Panc1 (cell line): ENCODE measurements at regions not wholly inside any gene's neighbourhood (a gene's known extent, or its start where the extent isn't known, plus 50 kb on each side); places are given as distances from the start of the nearest gene placed in this dataset.

ENCODE experiments used
- ATAC-seq: fragments of 200-7000 bp; cut with Tn5 transposase; 2 replicates; pipeline ENCODE4 v1.9.1; 2020; ENCODE audit warnings: mild to moderate bottlenecking, moderate library complexity
- BruUV-seq: library from RNA; stranded (reverse); fragments of 400-500 nt; replicated peaks from 2 replicates; lab custom pipeline; 2021; lab: Mats Ljungman, UMichigan
- CTCF ChIA-PET: fragments of 300-600 bp; sonication (Branson Sonifier 250); formaldehyde crosslinking; loops from one replicate; lab custom pipeline; 2022; ENCODE audit warnings: antibody characterized with exemption; lab: Charles Lee
- POLR2A ChIA-PET: fragments of 300-600 bp; sonication (Branson Sonifier 250); formaldehyde crosslinking; loops from one replicate; lab custom pipeline; 2022; ENCODE audit warnings: antibody characterized with exemption; lab: Charles Lee
- DNase-seq: peaks from one replicate; pipeline ENCODE4 v3.0.0-alpha.2; 2010; ENCODE audit warnings: low read depth, low spot score
- H3K27ac ChIP-seq: 2 replicates; pipeline ENCODE4 v1.5.1; 2011; ENCODE audit warnings: mild to moderate bottlenecking, low read length, inconsistent platforms
- H3K27me3 ChIP-seq: fragments of 200-500 bp; sonication (Bioruptor generic); 2 replicates; pipeline ENCODE4 v1.6.0; 2014; ENCODE audit warnings: low read length, inconsistent platforms; ENCODE audit not compliant: control insufficient read depth, insufficient read depth
- H3K36me3 ChIP-seq: fragments of 200-500 bp; sonication (Bioruptor generic); 2 replicates; pipeline ENCODE4 v1.5.1; 2014; ENCODE audit warnings: inconsistent platforms, mild to moderate bottlenecking, low read length, moderate library complexity; ENCODE audit not compliant: control insufficient read depth, insufficient read depth
- H3K4me1 ChIP-seq: 2 replicates; pipeline ENCODE4 v1.5.1; 2011; ENCODE audit warnings: inconsistent platforms, mild to moderate bottlenecking, low read length, moderate library complexity; ENCODE audit not compliant: control insufficient read depth, insufficient read depth
- H3K4me3 ChIP-seq, 2 experiments: 2 replicates each; pipeline ENCODE4 v1.5.1; 2011 to 2012; ENCODE audit warnings: low read depth in 2 of 2, low read length in 2 of 2, mild to moderate bottlenecking in 2 of 2, inconsistent platforms in 1 of 2, moderate library complexity in 1 of 2
- H3K9me3 ChIP-seq: fragments of 200-500 bp; sonication (Bioruptor generic); 2 replicates; pipeline ENCODE4 v1.5.1; 2014; ENCODE audit warnings: low read depth, mild to moderate bottlenecking, inconsistent platforms, low read length, moderate library complexity; ENCODE audit not compliant: control insufficient read depth, insufficient read depth
- CTCF ChIP-seq: fragments of 450-650 bp; IDR thresholded peaks from 2 replicates; pipeline ENCODE4 v1.5.1; 2017; ENCODE audit warnings: mild to moderate bottlenecking
- POLR2AphosphoS5 ChIP-seq: IDR thresholded peaks from 2 replicates; pipeline ENCODE4 v1.6.1; 2012; ENCODE audit warnings: mild to moderate bottlenecking, low read depth, low read length, moderate library complexity
- REST ChIP-seq, 2 experiments: IDR thresholded peaks; 2 replicates each; pipeline ENCODE4 v1.6.1; 2011 to 2012; ENCODE audit warnings: low read depth in 2 of 2, control low read depth in 1 of 2, low read length in 1 of 2, mild to moderate bottlenecking in 1 of 2, moderate library complexity in 1 of 2; ENCODE audit not compliant: insufficient read depth in 1 of 2
- SIN3A ChIP-seq: IDR thresholded peaks from 2 replicates; pipeline ENCODE4 v1.6.1; 2012; ENCODE audit warnings: low read depth, mild to moderate bottlenecking, low read length, moderate library complexity, borderline replicate concordance; ENCODE audit not compliant: insufficient read depth
- TCF7L2 ChIP-seq: IDR thresholded peaks from 2 replicates; pipeline ENCODE4 v1.6.1; 2011; ENCODE audit warnings: mild to moderate bottlenecking, low read depth, low read length, inconsistent platforms
- in situ Hi-C: cut with HindIII; loops from 2 replicates; pipeline ENCODE4 v1.10.0; 2016; ENCODE audit warnings: low sequenced_read_pairs, low pct_unique_long_range_greater_than_20kb
- intact Hi-C: fragments of 100-400 bp; cut with micrococcal nuclease; formaldehyde crosslinking; loops from one replicate; pipeline ENCODE4 v1.10.0; 2022; ENCODE audit not compliant: unreplicated experiment

- Histone ChIP-seq H3K27me3 (no peaks in the 10 kb centered on the region), H3K27ac (no peak overlapping the region), H3K9me3 (no peaks in the 10 kb centered on the region), H3K4me3 (no peak overlapping the region), H3K4me1 (no peaks in the 10 kb centered on the region), H3K36me3 (no peaks in the 10 kb centered on the region)
- POLR2A ChIA-PET = interaction anchor here (0.7 kb wide), 1 partner anchor 792 kb away, joined by 3 read pairs; no protein-coding TSS in a partner anchor
- ATAC-seq = no peak
- no TSS peak for BruUV-seq
- TF ChIP-seq POLR2AphosphoS5 = no peak
- TF ChIP-seq TCF7L2 = no peak
- no peak for TF ChIP-seq CTCF
- TF ChIP-seq SIN3A = no peak
- TF ChIP-seq REST (IDR thresholded peaks at IDR 0.05; ENCODE audit: insufficient read depth in 1 of 2, low read depth in 2 of 2, low read length in 1 of 2) = no peak
- CTCF ChIA-PET = interaction anchor here (0.6 kb wide), 1 partner anchor 67 kb away, joined by 3 read pairs; no protein-coding TSS in a partner anchor
- no peak for DNase-seq
- intact Hi-C loops = no loop called here
- in situ Hi-C loops = no loop called here
Measured at GRCh38 chr12:78611504-78611903, 253.1 kb upstream of the SYT1 start.

- in situ Hi-C loops = no loop called here
- no peak for ATAC-seq
- POLR2A ChIA-PET = interaction anchor here (0.7 kb wide), 1 partner anchor 792 kb away, joined by 3 read pairs; no protein-coding TSS in a partner anchor
- no peak for TF ChIP-seq CTCF
- no peak for TF ChIP-seq REST (IDR thresholded peaks at IDR 0.05; ENCODE audit: insufficient read depth in 1 of 2, low read depth in 2 of 2, low read length in 1 of 2)
- TF ChIP-seq SIN3A = no peak
- Histone ChIP-seq H3K36me3 (no peaks in the 10 kb centered on the region), H3K27ac (no peak overlapping the region), H3K4me1 (no peaks in the 10 kb centered on the region), H3K4me3 (no peak overlapping the region), H3K27me3 (no peaks in the 10 kb centered on the region), H3K9me3 (no peaks in the 10 kb centered on the region)
- no TSS peak for BruUV-seq
- CTCF ChIA-PET = no interaction called here
- DNase-seq = no peak
- intact Hi-C loops = no loop called here
Measured at GRCh38 chr12:78612190-78612589, 252.4 kb upstream of the SYT1 start.
